ENCODE measurements at regions not wholly inside any gene's neighbourhood (a gene's known extent, or its start where the extent isn't known, plus 50 kb on each side); places are given as distances from the start of the nearest gene placed in this dataset.

GRCh38 chr15:29208836-29209235 is 60.8 kb downstream of the NSMCE3 start:
- TF ChIP-seq CTCF (IDR thresholded peaks at IDR 0.05; ENCODE audit: borderline replicate concordance), result no peak
- intact Hi-C loops (cut with micrococcal nuclease), result no loop called here
- H3K27ac ChIP-seq (replicated peaks), result no peak overlapping the region
- DNase-seq, result no peak
- no peak overlapping the region for H3K4me3 ChIP-seq
- peaks cover 65% of the 10 kb centered on the region for H3K27me3 ChIP-seq (ENCODE audit: low read depth)
- no peaks in the 10 kb centered on the region for H3K4me1 ChIP-seq
- H3K9me3 ChIP-seq (replicated peaks), result no peaks in the 10 kb centered on the region
- H3K36me3 ChIP-seq, result no peaks in the 10 kb centered on the region

- no peaks in the 10 kb centered on the region for H3K9me3 ChIP-seq (replicated peaks)
- H3K27me3 ChIP-seq (ENCODE audit: low read depth), result peaks cover 65% of the 10 kb centered on the region
- H3K4me1 ChIP-seq, result no peaks in the 10 kb centered on the region
- intact Hi-C loops (cut with micrococcal nuclease), result no loop called here
- no peaks in the 10 kb centered on the region for H3K36me3 ChIP-seq
- TF ChIP-seq CTCF (IDR thresholded peaks at IDR 0.05; ENCODE audit: borderline replicate concordance), result no peak
- no peak overlapping the region for H3K27ac ChIP-seq (replicated peaks)
- H3K4me3 ChIP-seq, result no peak overlapping the region
- DNase-seq, result no peak
These were observed 61.3 kb downstream of the NSMCE3 start for GRCh38 chr15:29208352-29208751.

- no peak overlapping the region for H3K27ac ChIP-seq (replicated peaks)
- intact Hi-C loops (cut with micrococcal nuclease), result no loop called here
- no peak for TF ChIP-seq CTCF (IDR thresholded peaks at IDR 0.05; ENCODE audit: borderline replicate concordance)
These were observed 61.9 kb downstream of the NSMCE3 start for GRCh38 chr15:29207758-29208108.

GRCh38 chr15:29207027-29207757 is 62.4 kb downstream of the NSMCE3 start:
- intact Hi-C loops (cut with micrococcal nuclease), result no loop called here
- no peaks in the 10 kb centered on the region for H3K36me3 ChIP-seq
- DNase-seq, result no peak
- H3K9me3 ChIP-seq (replicated peaks), result no peaks in the 10 kb centered on the region
- H3K27ac ChIP-seq (replicated peaks), result no peak overlapping the region
- H3K4me3 ChIP-seq, result no peak overlapping the region
- TF ChIP-seq CTCF (IDR thresholded peaks at IDR 0.05; ENCODE audit: borderline replicate concordance), result no peak
- no peaks in the 10 kb centered on the region for H3K4me1 ChIP-seq
- H3K27me3 ChIP-seq (ENCODE audit: low read depth), result peaks cover 65% of the 10 kb centered on the region

More at GRCh38 chr15:29207758-29208108, 61.9 kb downstream of the NSMCE3 start:
- no peaks in the 10 kb centered on the region for H3K9me3 ChIP-seq (replicated peaks)
- no peaks in the 10 kb centered on the region for H3K36me3 ChIP-seq
- H3K4me1 ChIP-seq, result no peaks in the 10 kb centered on the region
- no peak for DNase-seq
- H3K4me3 ChIP-seq, result no peak overlapping the region
- H3K27me3 ChIP-seq (ENCODE audit: low read depth), result peaks cover 65% of the 10 kb centered on the region

- no peaks in the 10 kb centered on the region for H3K9me3 ChIP-seq (replicated peaks)
- H3K27ac ChIP-seq (replicated peaks), result no peak overlapping the region
- no peaks in the 10 kb centered on the region for H3K4me1 ChIP-seq
- intact Hi-C loops (cut with micrococcal nuclease), result no loop called here
- H3K27me3 ChIP-seq (ENCODE audit: low read depth), result peaks cover 51% of the 10 kb centered on the region
- DNase-seq, result no peak
- no peak overlapping the region for H3K4me3 ChIP-seq
- TF ChIP-seq CTCF (IDR thresholded peaks at IDR 0.05; ENCODE audit: borderline replicate concordance), result no peak
- no peaks in the 10 kb centered on the region for H3K36me3 ChIP-seq
These were observed 64.4 kb downstream of the NSMCE3 start for GRCh38 chr15:29205186-29205585.

All from left ventricle myocardium inferior (tissue), 1 donor.